ENCODE measurements at regions not wholly inside any gene's neighbourhood (a gene's known extent, or its start where the extent isn't known, plus 50 kb on each side); places are given as distances from the start of the nearest gene placed in this dataset.
"Not testable (repeated sequence)": the region's sequence is repeated elsewhere in the genome, so short reads cannot be mapped to it uniquely, and the experiment has no call there.

DNA sequence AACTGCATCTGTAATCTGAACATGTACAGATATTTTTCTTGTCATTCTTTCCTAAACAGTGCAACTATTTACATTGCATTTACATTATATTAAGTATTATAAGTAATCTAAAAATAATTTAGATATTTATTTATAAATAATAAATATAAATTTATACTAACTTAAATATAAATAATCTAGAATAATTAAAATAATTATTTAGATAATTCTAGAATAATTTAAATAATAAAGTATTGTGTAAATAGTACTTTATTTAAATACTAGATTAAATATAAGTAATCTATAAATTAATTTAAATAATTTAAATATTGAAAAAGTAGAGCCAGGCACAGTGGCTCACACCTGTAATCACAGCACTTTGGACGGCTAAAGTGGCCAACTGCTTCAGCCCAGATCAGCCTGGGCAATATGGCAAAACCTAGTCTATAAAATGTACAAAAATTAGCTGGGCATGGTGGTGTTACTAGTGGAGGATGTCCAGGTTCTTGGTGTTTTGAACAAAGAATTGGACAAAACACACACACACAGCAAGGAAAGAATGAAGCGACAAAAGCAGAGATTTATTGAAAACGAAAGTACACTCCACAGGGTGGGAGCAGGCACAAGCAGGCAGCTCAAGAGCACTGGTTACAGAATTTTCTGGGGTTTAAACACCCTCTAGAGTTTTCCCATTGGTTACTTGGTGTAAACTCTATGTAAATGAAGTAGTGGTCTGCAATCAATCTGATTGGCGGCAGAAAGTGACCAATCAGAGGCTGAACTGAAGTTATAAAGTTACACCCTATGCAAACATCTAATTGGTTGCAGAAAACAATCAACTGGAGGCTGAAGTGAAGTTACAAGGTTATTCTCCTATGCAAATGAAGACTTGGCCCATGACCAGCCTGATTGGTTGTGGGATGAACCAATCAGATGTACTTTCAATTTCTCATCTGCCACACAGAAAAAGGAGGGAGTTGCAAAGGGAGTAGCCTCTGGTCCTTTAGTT lies 100.2 kb upstream of the SP4 start:
- TF ChIP-seq, protein P1, sequence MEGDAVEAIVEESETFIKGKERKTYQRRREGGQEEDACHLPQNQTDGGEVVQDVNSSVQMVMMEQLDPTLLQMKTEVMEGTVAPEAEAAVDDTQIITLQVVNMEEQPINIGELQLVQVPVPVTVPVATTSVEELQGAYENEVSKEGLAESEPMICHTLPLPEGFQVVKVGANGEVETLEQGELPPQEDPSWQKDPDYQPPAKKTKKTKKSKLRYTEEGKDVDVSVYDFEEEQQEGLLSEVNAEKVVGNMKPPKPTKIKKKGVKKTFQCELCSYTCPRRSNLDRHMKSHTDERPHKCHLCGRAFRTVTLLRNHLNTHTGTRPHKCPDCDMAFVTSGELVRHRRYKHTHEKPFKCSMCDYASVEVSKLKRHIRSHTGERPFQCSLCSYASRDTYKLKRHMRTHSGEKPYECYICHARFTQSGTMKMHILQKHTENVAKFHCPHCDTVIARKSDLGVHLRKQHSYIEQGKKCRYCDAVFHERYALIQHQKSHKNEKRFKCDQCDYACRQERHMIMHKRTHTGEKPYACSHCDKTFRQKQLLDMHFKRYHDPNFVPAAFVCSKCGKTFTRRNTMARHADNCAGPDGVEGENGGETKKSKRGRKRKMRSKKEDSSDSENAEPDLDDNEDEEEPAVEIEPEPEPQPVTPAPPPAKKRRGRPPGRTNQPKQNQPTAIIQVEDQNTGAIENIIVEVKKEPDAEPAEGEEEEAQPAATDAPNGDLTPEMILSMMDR (IDR thresholded peaks at IDR 0.05; ENCODE audit: insufficient read depth, missing control alignments): no peak
- no peak for FAIRE-seq

DNA sequence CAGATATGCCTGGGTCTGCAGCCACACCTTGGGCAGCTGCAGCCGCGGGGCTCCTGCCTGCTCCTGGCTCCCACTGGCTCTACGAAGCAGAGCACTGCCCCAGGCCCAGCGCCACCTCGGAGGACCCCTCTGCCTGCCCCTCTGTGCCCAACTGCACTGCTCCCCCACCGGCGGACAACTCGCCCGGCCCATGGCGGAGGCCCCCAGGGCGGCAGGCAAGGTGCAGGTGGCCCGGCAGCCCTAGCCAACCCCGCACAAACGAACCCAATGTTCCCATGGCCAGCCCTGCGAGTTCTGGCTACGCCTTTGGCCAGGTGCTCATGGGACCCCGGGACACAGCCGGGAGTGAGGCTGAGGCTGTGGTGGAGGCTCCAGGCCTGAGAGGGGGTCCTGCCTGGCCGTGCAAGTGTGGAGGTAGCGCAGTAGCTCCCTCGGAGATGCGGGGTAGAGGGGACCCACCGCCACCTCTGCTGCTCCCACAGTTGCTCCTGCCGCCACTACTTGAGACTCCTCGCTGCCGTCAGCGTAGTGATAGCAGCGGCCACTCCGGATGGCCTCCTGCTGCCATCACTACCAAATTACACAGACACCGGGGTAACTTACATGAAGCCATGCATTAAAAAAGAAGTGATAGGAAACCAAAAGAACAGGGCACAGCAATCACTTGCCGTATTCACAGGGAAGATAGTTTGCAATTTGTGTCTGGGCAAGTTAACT lies 97.3 kb upstream of the SP4 start:
- TF ChIP-seq, protein P1 (IDR thresholded peaks at IDR 0.05; ENCODE audit: insufficient read depth, missing control alignments): no peak
- no peak for FAIRE-seq
- no peak for DNase-seq (ENCODE audit: insufficient read length, low spot score)

More for the DNA sequence above, 100.2 kb upstream of the SP4 start:
- DNase-seq (ENCODE audit: insufficient read length, low spot score): no peak

DNA sequence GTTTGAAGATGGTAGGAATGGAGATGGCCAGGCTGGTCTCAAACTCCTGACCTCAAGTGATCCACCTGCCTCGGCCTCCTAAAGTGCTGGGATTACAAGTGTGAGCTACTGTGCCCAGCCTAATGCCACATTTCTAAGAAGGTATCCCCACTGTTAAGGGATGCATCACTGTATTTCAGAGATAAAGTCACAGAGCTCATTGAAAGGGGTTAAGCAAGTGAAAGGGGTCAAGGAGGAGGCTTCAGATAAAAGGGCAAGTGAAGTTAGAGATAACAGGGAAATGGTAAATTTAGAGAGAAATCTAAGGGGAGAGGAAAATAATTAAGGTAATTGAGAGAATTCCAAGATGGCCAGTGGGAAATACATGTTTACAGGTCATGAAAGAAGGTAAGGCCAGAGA lies 93.0 kb upstream of the SP4 start:
- DNase-seq (ENCODE audit: insufficient read length, low spot score) (no peak), FAIRE-seq (no peak)
- TF ChIP-seq, protein P1 (IDR thresholded peaks at IDR 0.05; ENCODE audit: insufficient read depth, missing control alignments): no peak

DNA sequence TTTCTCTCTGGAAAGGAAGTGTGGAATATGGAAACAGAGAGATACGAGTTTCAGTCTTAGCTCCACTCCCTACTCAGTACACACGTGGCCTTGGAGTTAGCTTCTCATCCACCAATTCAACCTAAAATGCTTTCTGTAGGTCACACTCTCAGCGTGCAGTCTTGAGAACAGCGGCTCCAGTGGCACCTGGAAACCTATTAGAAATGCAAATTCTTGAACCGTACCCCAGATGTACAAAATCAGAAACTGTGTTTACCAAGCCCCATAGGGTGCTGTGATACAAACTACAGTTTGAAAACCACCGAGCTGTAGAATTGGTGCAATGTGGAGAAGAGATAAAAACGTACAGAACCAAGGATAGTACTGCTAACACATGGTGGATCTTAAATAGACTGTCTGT lies 91.1 kb upstream of the SP4 start:
- DNase-seq (ENCODE audit: insufficient read length, low spot score): no peak
- no peak for FAIRE-seq
- TF ChIP-seq, protein P1 (IDR thresholded peaks at IDR 0.05; ENCODE audit: insufficient read depth, missing control alignments): no peak

DNA sequence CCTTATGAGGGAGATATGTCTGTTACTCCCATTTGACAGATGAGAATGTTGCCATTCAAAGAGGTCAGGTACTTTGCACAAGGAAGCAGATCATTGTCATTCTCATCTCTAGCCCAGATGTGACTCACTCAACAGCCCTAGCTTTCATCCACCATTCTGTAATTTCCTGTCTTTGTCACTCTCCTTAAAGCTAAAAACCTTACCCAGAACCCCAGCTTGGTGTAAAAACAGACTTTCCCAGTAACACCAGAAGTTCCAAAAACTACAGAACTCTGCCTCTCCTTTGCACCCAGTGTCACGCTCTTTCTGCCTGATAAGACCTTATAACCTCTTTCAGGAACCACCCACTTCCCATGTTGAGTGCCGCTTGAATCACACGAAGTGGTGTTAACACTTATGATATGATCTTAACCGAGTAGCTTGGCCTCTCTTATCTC lies 89.1 kb upstream of the SP4 start:
- no peak for DNase-seq (ENCODE audit: insufficient read length, low spot score)
- FAIRE-seq: no peak
- TF ChIP-seq, protein P1 (IDR thresholded peaks at IDR 0.05; ENCODE audit: insufficient read depth, missing control alignments): no peak

DNA sequence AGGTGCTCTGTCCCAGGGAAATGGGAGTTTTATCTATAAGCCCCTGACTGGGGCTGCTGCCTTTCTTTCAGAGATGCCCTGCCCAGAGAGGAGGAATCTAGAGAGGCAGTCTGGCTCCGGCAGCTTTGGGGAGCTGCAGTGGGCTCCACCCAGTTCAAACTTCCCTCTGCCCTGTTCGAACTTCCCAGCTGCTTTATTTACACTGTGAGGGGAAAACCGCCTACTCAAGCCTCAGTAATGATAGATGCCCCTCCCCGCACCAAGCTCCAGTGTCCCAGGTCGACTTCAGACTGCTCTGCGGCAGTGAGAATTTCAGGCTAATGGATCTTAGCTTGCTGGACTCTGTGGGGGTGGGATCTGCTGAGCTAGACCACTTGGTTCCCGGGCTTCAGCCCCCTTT lies 83.0 kb upstream of the SP4 start:
- not testable (repeated sequence) for FAIRE-seq; DNase-seq (ENCODE audit: insufficient read length, low spot score)

DNA sequence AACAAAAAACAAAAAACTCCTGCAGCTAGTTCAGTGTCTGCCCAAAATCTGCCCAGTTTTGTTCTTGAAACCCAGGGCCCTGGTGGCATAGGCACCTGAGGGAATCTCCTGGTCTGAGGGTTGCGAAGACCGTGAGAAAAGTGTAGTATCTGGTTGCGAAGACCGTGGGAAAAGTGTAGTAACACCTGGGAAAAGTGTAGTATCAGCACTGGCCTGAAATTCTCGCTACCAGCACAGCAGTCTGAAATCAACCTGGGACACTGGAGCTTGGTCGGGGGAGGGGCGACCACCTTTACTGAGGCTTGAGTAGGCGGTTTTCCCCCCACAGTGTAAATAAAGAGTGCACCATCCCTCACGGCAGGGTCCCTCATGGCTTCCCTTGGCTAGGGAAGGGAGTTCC lies 82.5 kb upstream of the SP4 start:
- TF ChIP-seq, protein P1 (IDR thresholded peaks at IDR 0.05; ENCODE audit: insufficient read depth, missing control alignments): no peak
- FAIRE-seq (no peak), DNase-seq (ENCODE audit: insufficient read length, low spot score) (no peak)
